GM21423 (cell line): ENCODE measurements at regions not wholly inside any gene's neighbourhood (a gene's known extent, or its start where the extent isn't known, plus 50 kb on each side); places are given as distances from the start of the nearest gene placed in this dataset.

Experiments
- ATAC-seq: cut with Tn5 transposase; IDR thresholded peaks from one replicate; pipeline ENCODE4 v1.9.1; 2021; ENCODE audit warnings: mild to moderate bottlenecking, moderate library complexity; ENCODE audit not compliant: unreplicated experiment

GRCh38 chr7:45975367-45975766 is 54.3 kb upstream of the IGFBP3 start:
- no peak for ATAC-seq

DNA sequence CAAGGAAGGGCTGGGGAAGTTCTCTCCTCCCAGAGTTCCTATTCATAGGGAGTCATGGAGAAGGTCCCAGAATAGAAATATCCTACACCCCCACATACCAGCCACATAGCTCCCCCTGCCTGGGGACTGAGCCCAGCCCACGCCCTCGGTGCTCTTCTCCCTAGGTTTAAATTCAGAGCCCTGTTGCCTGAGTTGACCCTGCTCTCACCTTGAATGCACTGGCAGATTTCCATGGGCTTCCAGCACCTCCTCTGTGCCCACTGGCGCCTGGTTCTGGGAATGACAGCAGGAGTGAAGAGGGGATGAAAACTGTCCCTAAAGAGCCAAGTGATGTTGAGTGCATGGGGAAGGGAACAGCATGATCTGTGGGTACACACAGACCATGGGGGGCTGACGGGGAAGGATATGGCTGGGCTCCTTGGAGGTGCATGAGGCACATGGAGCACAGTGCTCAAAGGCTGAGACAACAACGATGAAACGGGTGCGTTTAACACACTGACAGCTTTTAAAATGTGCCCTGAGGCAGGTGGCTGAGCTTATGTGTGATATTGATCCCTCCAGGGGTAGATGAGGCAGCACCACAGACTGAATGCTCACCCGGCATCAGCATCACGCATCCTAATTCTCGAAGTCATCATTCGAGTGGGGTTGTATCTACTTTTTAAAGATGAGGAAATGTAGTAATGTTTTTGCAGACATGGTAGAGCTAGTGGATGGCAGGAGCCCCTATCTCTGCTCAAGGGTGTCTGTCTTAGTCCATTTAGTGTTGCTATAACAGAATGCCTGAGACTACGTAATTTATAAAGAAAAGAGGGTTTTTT is 53.7 kb upstream of the IGFBP3 start:
- no peak for ATAC-seq

- no peak for ATAC-seq
Measured at GRCh38 chr7:45973725-45974532, 52.9 kb upstream of the IGFBP3 start.

DNA sequence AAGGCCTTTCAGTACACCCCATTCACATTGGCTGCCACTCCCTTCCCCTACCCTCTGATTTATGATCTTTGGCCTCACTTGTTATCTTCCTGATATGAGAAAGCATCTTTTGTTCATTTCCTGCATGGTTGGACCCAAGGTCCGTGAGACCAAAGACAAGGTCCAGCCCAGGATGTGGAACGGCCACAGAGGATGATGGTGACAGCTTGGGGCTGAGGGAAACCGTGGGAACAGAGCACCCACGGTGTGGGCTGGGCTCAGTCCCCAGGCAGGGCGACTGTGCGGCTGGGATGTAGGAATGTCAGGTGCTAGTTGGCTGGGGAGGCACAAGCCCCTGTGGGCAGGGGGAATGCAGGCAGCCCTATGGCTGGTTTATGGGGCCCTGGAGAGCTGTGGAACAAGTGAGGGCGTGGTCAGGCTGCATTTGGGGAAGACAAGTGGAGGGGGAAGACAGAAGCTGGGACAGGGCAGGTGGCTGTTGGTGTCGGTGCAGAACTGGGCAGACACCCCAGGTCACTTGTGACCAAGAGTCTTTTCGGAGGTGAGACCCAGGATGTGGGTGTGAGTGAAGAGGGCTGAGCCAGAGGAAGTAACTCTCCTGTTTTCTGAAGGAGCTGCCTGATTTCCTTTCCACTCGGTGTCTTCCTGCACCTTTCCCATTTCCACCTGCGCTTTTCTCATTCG is 51.7 kb upstream of the IGFBP3 start:
- ATAC-seq: no peak

GRCh38 chr7:45971661-45972175 is 50.6 kb upstream of the IGFBP3 start:
- no peak for ATAC-seq

- no peak for ATAC-seq
Measured at GRCh38 chr7:45971171-45971570, 50.1 kb upstream of the IGFBP3 start.
